ENCODE measurements at regions not wholly inside any gene's neighbourhood (a gene's known extent, or its start where the extent isn't known, plus 50 kb on each side); places are given as distances from the start of the nearest gene placed in this dataset.

GRCh38 chr18:30582078-30582477 lies 460.5 kb downstream of the DSC3 start:
- Mint-ChIP-seq H3K9me3 (ENCODE audit: low read depth) (peaks cover 3% of the 10 kb centered on the region), H3K27ac (ENCODE audit: unreplicated experiment) (no peak overlapping the region), H3K27me3 (ENCODE audit: low read depth) (peaks cover 16% of the 10 kb centered on the region), H3K4me3 (ENCODE audit: unreplicated experiment) (no peak overlapping the region), H3K4me1 (ENCODE audit: low read depth) (no peaks in the 10 kb centered on the region), H3K36me3 (ENCODE audit: low read depth) (no peaks in the 10 kb centered on the region)
- TF ChIP-seq CTCF (IDR thresholded peaks at IDR 0.05), result no peak
- no peak for DNase-seq (ENCODE audit: low spot score)

DNA sequence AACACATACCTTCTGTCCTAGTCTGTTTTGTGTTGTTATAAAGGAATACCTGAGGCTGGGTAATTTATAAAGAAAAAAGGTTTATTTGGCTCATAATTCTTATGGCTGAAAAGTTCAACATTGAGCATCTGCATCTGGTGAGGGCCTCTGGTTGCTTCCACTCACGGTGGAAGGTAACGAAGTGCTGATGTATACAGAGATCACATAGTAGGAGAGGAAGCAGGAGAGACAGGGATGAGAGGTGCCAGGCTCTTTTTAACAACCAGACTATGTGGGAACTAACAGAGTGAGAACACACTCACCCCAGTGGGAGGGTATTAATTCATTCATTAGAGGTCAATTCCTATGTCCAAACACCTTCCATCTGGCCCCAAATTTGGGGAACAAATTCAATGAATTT lies 463.8 kb downstream of the DSC3 start:
- Mint-ChIP-seq H3K9me3 (ENCODE audit: low read depth) (no peaks in the 10 kb centered on the region), H3K27ac (ENCODE audit: unreplicated experiment) (no peak overlapping the region), H3K36me3 (ENCODE audit: low read depth) (no peaks in the 10 kb centered on the region), H3K4me3 (ENCODE audit: unreplicated experiment) (no peak overlapping the region), H3K27me3 (ENCODE audit: low read depth) (peaks cover 22% of the 10 kb centered on the region), H3K4me1 (ENCODE audit: low read depth) (no peaks in the 10 kb centered on the region)
- TF ChIP-seq CTCF (IDR thresholded peaks at IDR 0.05), result no peak
- no peak for DNase-seq (ENCODE audit: low spot score)

- no peak for DNase-seq (ENCODE audit: low spot score)
- no peaks in the 10 kb centered on the region for H3K36me3 Mint-ChIP-seq (ENCODE audit: low read depth)
- no peaks in the 10 kb centered on the region for H3K9me3 Mint-ChIP-seq (ENCODE audit: low read depth)
- peaks cover 7% of the 10 kb centered on the region for H3K27me3 Mint-ChIP-seq (ENCODE audit: low read depth)
- no peak overlapping the region for H3K27ac Mint-ChIP-seq (ENCODE audit: unreplicated experiment)
- no peak overlapping the region for H3K4me3 Mint-ChIP-seq (ENCODE audit: unreplicated experiment)
- no peaks in the 10 kb centered on the region for H3K4me1 Mint-ChIP-seq (ENCODE audit: low read depth)
- TF ChIP-seq CTCF (IDR thresholded peaks at IDR 0.05), result no peak
Observed at GRCh38 chr18:30572214-30572613, 470.3 kb downstream of the DSC3 start.

- H3K9me3 Mint-ChIP-seq (ENCODE audit: low read depth), result no peaks in the 10 kb centered on the region
- no peak overlapping the region for H3K27ac Mint-ChIP-seq (ENCODE audit: unreplicated experiment)
- no peaks in the 10 kb centered on the region for H3K36me3 Mint-ChIP-seq (ENCODE audit: low read depth)
- no peaks in the 10 kb centered on the region for H3K27me3 Mint-ChIP-seq (ENCODE audit: low read depth)
- no peak overlapping the region for H3K4me3 Mint-ChIP-seq (ENCODE audit: unreplicated experiment)
- H3K4me1 Mint-ChIP-seq (ENCODE audit: low read depth), result no peaks in the 10 kb centered on the region
- DNase-seq (ENCODE audit: low spot score), result no peak
- no peak for TF ChIP-seq CTCF (IDR thresholded peaks at IDR 0.05)
Observed at GRCh38 chr18:30568333-30568732, 474.2 kb downstream of the DSC3 start.

DNA sequence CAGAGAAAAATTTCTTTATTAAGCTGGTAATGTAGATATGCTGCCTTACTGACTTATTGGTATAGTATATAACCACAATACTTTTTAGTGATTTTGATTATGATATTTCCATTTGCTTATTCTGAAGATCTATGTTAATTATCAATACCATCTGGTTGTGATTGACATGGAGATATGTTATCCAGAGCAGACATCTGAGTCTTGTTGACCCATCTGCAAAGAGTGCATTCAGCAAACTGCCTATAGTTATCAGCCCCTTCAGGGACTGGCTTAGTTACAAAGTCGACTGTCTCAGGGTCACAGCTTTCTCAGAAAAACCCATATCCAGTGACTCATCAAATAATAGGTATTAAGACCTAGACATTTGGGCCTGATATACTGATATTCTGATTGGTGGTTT lies 475.7 kb downstream of the DSC3 start:
- no peaks in the 10 kb centered on the region for H3K27me3 Mint-ChIP-seq (ENCODE audit: low read depth)
- no peak for DNase-seq (ENCODE audit: low spot score)
- H3K4me3 Mint-ChIP-seq (ENCODE audit: unreplicated experiment), result no peak overlapping the region
- no peaks in the 10 kb centered on the region for H3K4me1 Mint-ChIP-seq (ENCODE audit: low read depth)
- TF ChIP-seq CTCF (IDR thresholded peaks at IDR 0.05), result no peak
- H3K36me3 Mint-ChIP-seq (ENCODE audit: low read depth), result no peaks in the 10 kb centered on the region
- H3K9me3 Mint-ChIP-seq (ENCODE audit: low read depth), result no peaks in the 10 kb centered on the region
- H3K27ac Mint-ChIP-seq (ENCODE audit: unreplicated experiment), result no peak overlapping the region
